ENCODE measurements at regions not wholly inside any gene's neighbourhood (a gene's known extent, or its start where the extent isn't known, plus 50 kb on each side); places are given as distances from the start of the nearest gene placed in this dataset.

DNA sequence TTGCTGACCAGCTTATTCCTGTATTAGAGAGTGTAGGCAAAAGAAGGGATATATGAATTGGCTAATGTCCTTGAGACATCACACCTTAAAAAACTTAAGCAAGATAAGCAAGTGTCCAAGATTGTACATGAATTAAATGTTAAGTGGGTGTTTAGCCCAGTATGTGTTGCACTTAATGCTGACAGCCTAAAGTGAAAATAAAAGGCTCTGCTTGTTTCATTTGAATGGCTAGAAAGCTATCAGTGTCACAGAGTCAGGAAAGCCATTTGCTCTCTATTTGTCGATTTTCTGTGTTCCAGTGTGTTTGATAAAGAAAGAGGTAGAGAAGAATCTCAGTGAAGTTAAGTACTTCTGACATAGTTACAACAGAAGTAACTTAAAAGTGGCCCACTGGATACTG is 744.9 kb downstream of the ANKRD7 start (continued):
- TF ChIP-seq, protein P1, sequence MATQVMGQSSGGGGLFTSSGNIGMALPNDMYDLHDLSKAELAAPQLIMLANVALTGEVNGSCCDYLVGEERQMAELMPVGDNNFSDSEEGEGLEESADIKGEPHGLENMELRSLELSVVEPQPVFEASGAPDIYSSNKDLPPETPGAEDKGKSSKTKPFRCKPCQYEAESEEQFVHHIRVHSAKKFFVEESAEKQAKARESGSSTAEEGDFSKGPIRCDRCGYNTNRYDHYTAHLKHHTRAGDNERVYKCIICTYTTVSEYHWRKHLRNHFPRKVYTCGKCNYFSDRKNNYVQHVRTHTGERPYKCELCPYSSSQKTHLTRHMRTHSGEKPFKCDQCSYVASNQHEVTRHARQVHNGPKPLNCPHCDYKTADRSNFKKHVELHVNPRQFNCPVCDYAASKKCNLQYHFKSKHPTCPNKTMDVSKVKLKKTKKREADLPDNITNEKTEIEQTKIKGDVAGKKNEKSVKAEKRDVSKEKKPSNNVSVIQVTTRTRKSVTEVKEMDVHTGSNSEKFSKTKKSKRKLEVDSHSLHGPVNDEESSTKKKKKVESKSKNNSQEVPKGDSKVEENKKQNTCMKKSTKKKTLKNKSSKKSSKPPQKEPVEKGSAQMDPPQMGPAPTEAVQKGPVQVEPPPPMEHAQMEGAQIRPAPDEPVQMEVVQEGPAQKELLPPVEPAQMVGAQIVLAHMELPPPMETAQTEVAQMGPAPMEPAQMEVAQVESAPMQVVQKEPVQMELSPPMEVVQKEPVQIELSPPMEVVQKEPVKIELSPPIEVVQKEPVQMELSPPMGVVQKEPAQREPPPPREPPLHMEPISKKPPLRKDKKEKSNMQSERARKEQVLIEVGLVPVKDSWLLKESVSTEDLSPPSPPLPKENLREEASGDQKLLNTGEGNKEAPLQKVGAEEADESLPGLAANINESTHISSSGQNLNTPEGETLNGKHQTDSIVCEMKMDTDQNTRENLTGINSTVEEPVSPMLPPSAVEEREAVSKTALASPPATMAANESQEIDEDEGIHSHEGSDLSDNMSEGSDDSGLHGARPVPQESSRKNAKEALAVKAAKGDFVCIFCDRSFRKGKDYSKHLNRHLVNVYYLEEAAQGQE (IDR thresholded peaks at IDR 0.05; ENCODE audit: unreplicated experiment), result no peak
- TF ChIP-seq, protein P2, sequence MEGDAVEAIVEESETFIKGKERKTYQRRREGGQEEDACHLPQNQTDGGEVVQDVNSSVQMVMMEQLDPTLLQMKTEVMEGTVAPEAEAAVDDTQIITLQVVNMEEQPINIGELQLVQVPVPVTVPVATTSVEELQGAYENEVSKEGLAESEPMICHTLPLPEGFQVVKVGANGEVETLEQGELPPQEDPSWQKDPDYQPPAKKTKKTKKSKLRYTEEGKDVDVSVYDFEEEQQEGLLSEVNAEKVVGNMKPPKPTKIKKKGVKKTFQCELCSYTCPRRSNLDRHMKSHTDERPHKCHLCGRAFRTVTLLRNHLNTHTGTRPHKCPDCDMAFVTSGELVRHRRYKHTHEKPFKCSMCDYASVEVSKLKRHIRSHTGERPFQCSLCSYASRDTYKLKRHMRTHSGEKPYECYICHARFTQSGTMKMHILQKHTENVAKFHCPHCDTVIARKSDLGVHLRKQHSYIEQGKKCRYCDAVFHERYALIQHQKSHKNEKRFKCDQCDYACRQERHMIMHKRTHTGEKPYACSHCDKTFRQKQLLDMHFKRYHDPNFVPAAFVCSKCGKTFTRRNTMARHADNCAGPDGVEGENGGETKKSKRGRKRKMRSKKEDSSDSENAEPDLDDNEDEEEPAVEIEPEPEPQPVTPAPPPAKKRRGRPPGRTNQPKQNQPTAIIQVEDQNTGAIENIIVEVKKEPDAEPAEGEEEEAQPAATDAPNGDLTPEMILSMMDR (conservative IDR thresholded peaks at IDR 0.05; ENCODE audit: low read depth in 2 of 2), result no peak
- TF ChIP-seq STAT1 (IDR thresholded peaks at IDR 0.05; ENCODE audit: unreplicated experiment), result no peak
- no peak for TF ChIP-seq JUNB (IDR thresholded peaks at IDR 0.05; ENCODE audit: unreplicated experiment)
- TF ChIP-seq POLR2AphosphoS5 (IDR thresholded peaks at IDR 0.05; ENCODE audit: low read depth), result no peak
- TF ChIP-seq CREB1 (CRISPR knock-in tag; IDR thresholded peaks at IDR 0.05; ENCODE audit: low read depth), result no peak

DNA sequence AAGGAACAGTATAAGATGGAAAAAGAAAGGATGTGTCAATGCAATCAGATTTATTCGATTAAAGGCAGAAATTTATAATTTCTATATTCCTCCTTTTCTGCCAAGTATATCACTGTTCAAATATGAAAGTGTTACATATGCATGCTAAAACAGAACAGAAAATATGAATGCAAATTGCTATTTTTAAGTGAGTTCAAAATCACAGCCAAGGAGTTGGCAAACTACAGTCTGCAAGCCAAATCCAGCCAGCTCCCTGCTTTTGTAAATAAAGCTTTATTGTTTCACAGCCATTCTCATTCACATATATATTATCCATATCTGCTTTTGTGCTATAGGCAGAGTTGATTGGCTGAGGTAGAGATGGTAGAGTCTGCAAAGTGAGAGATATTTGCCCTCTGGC is 747.2 kb downstream of the ANKRD7 start:
- Mint-ChIP-seq H3K27me3 (ENCODE audit: insufficient read depth, low read depth, poor library complexity) (no peaks in the 10 kb centered on the region), H3K36me3 (ENCODE audit: low read depth) (no peaks in the 10 kb centered on the region), H3K9me3 (no peaks in the 10 kb centered on the region), H3K4me1 (peaks cover 12% of the 10 kb centered on the region), H3K4me3 (no peak overlapping the region), H3K27ac (no peak overlapping the region)
- H3K9me2 ChIP-seq (ENCODE audit: insufficient read depth), result no peaks in the 10 kb centered on the region
- H3F3A ChIP-seq (replicated peaks; ENCODE audit: low read depth), result no peaks in the 10 kb centered on the region
- H3K27ac ChIP-seq (ENCODE audit: low read depth), result no peak overlapping the region
- no peaks in the 10 kb centered on the region for H4K20me1 ChIP-seq (replicated peaks; ENCODE audit: insufficient read depth)
- no peaks in the 10 kb centered on the region for H3K27me3 ChIP-seq (ENCODE audit: insufficient read depth)
- no peak overlapping the region for H3K4me2 ChIP-seq
- DNase-seq (ENCODE audit: low spot score) (no peak), ATAC-seq (no peak)
- peaks cover 8% of the 10 kb centered on the region; the same call in 1 of the 2 replicates for H3K4me1 ChIP-seq (ENCODE audit: insufficient read depth)
- no peak overlapping the region for H2AFZ ChIP-seq
- no peaks in the 10 kb centered on the region for H3K79me2 ChIP-seq (replicated peaks; ENCODE audit: insufficient read depth)
- no peaks in the 10 kb centered on the region for H3K36me3 ChIP-seq (ENCODE audit: insufficient read depth)
- H3K4me3 ChIP-seq, result no peak overlapping the region
- TF ChIP-seq CREB1 (CRISPR knock-in tag; IDR thresholded peaks at IDR 0.05; ENCODE audit: low read depth) (no peak), ZNF114 (CRISPR knock-in tag; IDR thresholded peaks at IDR 0.05) (no peak), EZH2 (IDR thresholded peaks at IDR 0.05; ENCODE audit: low read depth, unreplicated experiment) (no peak), EZH2phosphoT487 (IDR thresholded peaks at IDR 0.05; ENCODE audit: unreplicated experiment) (no peak), JUNB (IDR thresholded peaks at IDR 0.05; ENCODE audit: unreplicated experiment) (no peak), STAT1 (IDR thresholded peaks at IDR 0.05; ENCODE audit: unreplicated experiment) (no peak), ZNF331 (CRISPR knock-in tag; IDR thresholded peaks at IDR 0.05; ENCODE audit: low read depth) (no peak), NANOG (IDR thresholded peaks at IDR 0.05; ENCODE audit: borderline replicate concordance) (no peak), POLR2AphosphoS5 (IDR thresholded peaks at IDR 0.05; ENCODE audit: low read depth) (no peak)
- TF ChIP-seq, protein P3, sequence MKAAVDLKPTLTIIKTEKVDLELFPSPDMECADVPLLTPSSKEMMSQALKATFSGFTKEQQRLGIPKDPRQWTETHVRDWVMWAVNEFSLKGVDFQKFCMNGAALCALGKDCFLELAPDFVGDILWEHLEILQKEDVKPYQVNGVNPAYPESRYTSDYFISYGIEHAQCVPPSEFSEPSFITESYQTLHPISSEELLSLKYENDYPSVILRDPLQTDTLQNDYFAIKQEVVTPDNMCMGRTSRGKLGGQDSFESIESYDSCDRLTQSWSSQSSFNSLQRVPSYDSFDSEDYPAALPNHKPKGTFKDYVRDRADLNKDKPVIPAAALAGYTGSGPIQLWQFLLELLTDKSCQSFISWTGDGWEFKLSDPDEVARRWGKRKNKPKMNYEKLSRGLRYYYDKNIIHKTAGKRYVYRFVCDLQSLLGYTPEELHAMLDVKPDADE (IDR thresholded peaks at IDR 0.05), result no peak
- TF ChIP-seq, protein P2 (conservative IDR thresholded peaks at IDR 0.05; ENCODE audit: low read depth in 2 of 2), result no peak
- TF ChIP-seq, protein P1 (IDR thresholded peaks at IDR 0.05; ENCODE audit: unreplicated experiment), result no peak

Measured in GM23338 (cell line).